GM23338 (cell line): ENCODE measurements at regions not wholly inside any gene's neighbourhood (a gene's known extent, or its start where the extent isn't known, plus 50 kb on each side); places are given as distances from the start of the nearest gene placed in this dataset.

ENCODE experiments used
- CTCF ChIP-seq, 2 experiments: fragments of 200-600 bp in 1 of 2; sonication (generic) in 1 of 2; conservative IDR thresholded peaks; 2 replicates each; pipeline versions ENCODE4 v1.5.1 to v1.6.1; 2016 to 2017; ENCODE audit warnings: antibody characterized with exemption in 2 of 2, low read depth in 2 of 2, mild to moderate bottlenecking in 2 of 2, moderate library complexity in 1 of 2
- EZH2 ChIP-seq: fragments of 200-600 bp; sonication (generic); IDR thresholded peaks from one replicate; pipeline ENCODE4 v1.8.0; 2017; ENCODE audit warnings: antibody characterized with exemption, mild to moderate bottlenecking, low read depth; ENCODE audit not compliant: unreplicated experiment
- EZH2phosphoT487 ChIP-seq: fragments of 200-600 bp; sonication (generic); IDR thresholded peaks from one replicate; pipeline ENCODE4 v1.8.1; 2018; ENCODE audit warnings: antibody characterized with exemption; ENCODE audit not compliant: unreplicated experiment
- JUNB ChIP-seq: IDR thresholded peaks from one replicate; pipeline ENCODE4 v1.6.1; 2016; ENCODE audit warnings: antibody characterized with exemption; ENCODE audit not compliant: unreplicated experiment
- POLR2AphosphoS5 ChIP-seq: IDR thresholded peaks from 2 replicates; pipeline ENCODE4 v1.6.1; 2016; ENCODE audit warnings: antibody characterized with exemption, low read depth
- REST ChIP-seq: IDR thresholded peaks from one replicate; pipeline ENCODE4 v1.6.1; 2018; ENCODE audit warnings: antibody characterized with exemption; ENCODE audit not compliant: unreplicated experiment

- TF ChIP-seq CTCF (conservative IDR thresholded peaks at IDR 0.05; ENCODE audit: low read depth in 2 of 2) (no peak), JUNB (no peak), EZH2phosphoT487 (no peak), REST (no peak), EZH2 (no peak), POLR2AphosphoS5 (no peak)
These were observed 2493.3 kb downstream of the ARAP2 start for GRCh38 chr4:33751050-33751449.
